GM18508 (cell line): ENCODE measurements at regions not wholly inside any gene's neighbourhood (a gene's known extent, or its start where the extent isn't known, plus 50 kb on each side); places are given as distances from the start of the nearest gene placed in this dataset.
"Not testable (repeated sequence)": the region's sequence is repeated elsewhere in the genome, so short reads cannot be mapped to it uniquely, and the experiment has no call there.

Experiments used
- ATAC-seq: cut with Tn5 transposase; IDR thresholded peaks from one replicate; pipeline ENCODE4 v1.9.1; 2021; ENCODE audit warnings: moderate number of reproducible peaks; ENCODE audit not compliant: insufficient read depth, unreplicated experiment

DNA sequence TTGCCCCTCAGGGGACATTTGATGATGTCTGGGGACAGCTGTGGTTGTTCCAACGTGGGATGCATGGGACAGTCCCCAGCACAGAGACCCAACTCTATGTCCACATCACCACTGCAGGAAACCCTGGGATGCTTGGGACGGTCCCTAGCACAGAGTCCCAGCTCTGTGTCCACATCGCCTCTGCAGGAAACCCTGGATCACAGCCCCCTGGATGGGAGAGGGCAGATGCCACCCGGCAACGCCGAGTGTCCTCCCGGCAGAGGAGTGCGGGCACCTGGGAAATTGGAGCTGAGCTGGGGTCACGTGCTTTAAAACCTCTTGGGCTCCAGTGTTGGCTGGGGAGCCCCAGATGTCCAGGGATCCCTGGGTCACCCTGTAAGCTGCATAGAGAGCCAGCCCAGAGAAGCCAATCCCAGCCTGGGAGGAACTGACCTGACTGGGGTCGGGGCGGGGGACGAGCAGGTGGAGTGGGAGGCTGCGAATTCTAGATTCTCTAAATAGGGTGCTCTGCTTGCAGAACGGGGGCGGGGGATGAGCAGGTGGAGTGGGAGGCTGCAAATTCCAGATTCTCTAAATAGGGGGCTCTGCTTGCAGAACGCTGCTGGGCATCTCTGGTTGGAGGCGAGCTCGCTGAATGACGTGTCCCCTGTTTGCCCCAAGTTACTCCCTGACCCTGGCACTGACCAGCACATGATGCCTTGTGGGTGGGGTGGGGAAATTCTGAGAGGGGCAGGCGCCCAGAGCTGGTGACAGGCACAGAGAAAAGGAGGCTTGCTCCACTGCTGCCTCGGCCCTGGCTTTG, 1197.8 kb downstream of the BRD1 start:
- no peak for ATAC-seq

DNA sequence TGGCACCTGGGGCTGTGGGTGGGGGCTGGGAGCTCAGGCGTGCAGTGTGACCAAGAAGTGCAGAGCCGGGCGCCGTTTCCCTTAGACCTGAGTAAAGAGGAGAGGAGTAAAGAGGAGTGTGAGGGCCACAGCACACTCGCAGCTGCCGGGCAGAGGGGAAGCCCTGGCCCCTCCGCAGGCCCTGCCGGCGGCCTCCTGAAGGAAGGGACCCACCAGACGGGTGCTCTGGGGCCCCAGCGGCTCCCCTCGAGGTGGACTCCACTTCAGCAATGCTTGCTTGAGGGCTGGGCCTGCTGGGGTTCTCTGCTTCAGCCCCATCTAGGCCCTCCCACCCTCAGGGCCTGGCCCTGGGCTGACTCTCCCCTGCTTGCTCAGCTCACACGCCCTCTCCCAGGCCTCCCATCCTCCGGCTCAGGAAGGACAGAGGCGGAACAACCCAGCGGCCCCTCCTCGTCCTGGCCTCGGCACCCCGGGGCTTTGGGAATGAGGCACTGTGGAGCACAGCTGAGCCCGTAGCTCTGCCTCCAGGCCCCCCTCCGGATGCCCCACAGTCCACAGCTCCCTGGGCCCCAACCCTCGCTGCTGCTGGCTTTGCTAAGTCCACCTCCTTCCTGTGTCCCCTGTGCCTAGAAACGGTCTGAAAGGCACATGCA, 1198.7 kb downstream of the BRD1 start:
- no peak for ATAC-seq

DNA sequence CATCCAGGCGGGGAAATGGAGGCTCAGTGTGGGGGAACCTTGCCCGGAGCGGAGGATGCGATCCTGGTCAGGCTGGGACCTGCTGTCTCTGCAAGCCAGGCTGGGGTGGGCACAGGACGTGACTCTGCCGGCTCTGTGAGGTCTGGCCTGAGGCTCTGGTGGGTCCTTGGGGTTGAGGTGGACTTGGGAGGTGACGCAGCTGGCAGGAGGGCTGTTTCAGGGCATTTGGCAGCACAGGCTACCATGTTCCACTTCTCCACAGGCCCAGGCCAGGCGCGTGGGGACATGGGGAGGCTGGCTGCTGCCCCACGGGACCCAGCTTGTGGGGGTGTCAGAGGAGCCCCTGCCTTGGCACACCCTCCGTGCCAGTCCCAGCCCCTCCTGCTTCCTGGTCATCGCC, 1199.7 kb downstream of the BRD1 start:
- ATAC-seq, result no peak

DNA sequence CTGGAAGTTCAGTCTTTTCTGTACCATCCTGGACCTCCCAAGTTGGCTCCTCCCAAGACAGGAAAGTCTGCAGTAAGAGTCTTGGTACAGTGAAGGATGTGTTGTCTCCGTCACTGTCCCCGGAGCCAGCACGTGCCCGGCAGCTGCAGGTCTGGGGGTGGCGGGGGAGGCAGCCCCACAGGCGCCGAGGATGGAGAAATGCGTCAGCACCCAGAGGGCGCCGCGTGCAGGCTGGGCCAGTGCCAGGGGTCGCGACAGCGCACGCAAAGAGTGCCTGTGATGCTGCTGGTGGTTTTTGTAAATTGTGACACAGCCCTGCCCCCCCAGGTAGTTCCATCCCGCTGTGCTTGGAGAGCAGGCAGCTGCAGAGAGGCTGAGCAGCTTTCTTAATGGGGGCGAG, 1200.5 kb downstream of the BRD1 start:
- no peak for ATAC-seq

GRCh38 chr22:48624401-48624800, 1203.3 kb downstream of the BRD1 start:
- ATAC-seq, result no peak

DNA sequence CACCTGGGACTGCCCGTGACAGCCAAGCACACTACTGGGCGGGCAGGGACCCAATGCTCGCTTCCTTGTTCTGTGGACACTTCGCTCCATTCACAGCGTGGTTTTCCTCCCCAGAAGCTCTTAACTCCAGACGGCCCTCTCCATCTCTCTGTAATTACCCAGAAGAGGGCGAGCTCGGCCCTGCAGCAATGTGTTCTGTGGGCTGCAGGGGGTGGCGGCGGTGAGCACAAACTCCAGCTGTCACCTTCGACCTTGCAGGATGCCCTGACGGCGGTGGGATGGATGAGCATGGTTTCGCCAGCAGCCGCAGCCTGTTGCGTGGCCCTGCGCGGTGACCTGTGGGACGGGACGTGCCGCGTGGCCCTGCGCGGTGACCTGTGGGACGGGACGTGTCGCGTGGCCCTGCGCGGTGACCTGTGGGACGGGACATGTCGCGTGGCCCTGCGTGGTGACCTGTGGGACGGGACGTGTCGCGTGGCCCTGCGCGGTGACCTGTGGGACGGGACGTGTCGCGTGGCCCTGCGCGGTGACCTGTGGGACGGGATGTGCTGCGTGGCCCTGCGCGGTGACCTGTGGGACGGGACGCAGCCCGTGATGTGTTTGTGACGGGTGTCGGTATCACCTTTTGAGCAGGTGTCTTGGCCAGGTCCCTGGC, 1204.7 kb downstream of the BRD1 start:
- ATAC-seq, result no peak

DNA sequence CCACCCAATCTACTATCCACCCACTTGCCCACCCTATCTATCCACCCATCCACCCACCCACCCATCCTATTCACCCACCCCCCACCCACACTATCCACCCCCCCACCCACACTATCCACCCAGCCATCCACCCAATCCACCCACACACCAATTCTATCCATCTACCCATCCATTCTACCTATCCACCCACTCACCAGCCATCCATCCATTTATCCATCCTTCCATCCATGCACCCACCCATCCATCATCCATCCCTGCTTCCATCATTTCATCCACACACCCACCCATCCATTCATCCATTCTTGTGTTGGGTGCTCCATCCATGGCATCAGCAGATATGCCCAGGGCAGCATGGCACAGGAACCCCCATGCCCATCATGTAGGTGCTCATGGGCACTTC, 1206.6 kb downstream of the BRD1 start:
- no peak for ATAC-seq

DNA sequence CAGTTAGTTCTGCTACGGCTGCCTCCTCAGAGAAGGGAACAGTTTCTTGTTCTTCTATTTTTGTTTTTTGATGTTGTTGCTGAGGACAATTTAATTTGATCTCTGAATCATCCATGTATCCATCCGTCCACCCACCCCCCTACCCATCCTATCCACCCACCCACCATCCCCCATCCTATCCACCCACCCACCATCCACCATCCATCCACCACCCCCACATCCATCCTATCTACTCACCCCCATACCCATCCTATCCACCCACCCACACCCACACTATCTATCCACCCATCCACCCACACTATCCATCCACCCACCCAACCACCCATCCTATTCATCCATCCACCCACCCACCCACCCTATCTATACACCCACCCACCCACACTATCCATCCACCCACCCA, 1207.2 kb downstream of the BRD1 start:
- ATAC-seq, result not testable (repeated sequence)

DNA sequence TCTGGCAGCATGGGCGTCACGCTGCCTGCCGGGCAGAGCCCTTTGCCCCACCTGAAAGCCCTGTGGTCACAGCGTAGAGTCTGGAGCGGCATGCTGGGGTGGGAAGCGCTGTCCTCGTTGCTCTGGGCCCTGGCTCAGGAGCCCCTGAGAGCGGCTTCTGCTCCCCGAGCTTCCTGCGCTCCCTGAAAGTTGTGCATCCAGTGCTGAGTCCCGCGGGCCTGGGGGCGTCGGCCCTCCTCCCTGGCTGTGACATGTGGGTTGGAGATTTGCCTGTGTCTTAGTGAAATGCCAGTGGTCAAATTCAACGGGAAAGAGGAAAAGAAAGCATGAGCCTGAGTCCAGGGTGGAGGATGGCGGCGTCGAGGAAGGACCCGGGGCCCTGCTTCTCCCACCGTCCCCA, 1208.0 kb downstream of the BRD1 start:
- ATAC-seq, result no peak

DNA sequence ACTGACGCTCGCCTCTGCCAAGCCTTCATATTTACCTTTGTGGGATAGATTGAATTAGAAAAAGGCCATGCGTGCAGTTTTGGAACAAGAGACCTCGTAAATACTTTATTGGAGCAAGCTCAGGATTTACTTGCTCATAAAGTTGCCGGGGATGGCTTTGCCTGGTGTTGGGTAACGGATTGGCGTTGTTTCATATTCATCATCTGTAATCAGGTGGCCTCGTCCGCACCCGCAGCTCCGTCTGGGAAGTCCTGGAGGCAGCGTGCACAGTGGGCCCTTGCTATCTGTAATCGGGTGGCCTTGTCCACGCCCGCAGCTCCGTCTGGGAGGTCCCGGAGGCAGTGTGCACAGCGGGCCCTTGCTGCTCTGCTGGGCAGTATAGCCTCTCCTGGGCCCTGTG, 1209.3 kb downstream of the BRD1 start:
- ATAC-seq, result no peak

- no peak for ATAC-seq
Observed at GRCh38 chr22:48616656-48617055, 1211.0 kb downstream of the BRD1 start.

DNA sequence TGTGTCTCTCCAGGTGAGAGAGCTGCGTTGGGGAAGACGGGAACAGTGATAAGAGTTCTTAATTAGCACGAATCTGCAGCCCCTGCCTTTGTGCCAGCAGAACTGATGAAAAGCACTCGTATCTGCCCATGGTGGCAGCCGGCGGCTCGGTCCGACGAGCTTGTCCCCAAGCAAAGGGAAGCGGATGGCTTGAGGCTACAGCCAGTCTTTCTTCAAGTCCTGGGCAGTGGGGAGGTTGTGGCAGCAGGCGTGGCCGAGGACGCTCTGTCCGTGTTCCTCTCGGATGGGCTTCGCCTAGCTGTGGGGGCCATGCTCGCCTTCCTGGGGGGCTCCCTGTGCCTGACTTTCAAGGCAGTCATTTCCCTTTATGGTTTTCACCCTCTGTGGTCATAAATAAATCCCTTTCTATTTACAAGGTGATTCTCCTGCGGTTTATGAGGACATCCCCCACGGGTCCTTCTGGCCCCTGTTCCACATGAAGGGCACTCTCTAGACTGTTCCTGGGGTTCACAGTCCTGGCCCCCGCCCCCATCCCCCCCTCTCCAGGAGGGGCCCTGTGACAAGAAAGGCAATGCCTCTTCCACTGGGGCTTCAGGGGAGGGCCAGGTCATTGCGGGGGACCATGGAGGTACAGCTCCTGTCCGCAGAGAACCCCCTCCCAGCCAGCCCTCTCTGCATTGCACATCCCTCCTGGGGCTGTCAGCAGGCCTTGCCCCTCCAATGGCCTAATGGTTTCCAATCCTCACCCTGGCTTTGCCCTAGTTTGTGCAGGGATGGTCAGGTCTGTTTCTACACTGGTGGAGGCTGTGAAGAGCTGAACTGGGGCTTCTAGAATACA, 1212.3 kb downstream of the BRD1 start:
- no peak for ATAC-seq

DNA sequence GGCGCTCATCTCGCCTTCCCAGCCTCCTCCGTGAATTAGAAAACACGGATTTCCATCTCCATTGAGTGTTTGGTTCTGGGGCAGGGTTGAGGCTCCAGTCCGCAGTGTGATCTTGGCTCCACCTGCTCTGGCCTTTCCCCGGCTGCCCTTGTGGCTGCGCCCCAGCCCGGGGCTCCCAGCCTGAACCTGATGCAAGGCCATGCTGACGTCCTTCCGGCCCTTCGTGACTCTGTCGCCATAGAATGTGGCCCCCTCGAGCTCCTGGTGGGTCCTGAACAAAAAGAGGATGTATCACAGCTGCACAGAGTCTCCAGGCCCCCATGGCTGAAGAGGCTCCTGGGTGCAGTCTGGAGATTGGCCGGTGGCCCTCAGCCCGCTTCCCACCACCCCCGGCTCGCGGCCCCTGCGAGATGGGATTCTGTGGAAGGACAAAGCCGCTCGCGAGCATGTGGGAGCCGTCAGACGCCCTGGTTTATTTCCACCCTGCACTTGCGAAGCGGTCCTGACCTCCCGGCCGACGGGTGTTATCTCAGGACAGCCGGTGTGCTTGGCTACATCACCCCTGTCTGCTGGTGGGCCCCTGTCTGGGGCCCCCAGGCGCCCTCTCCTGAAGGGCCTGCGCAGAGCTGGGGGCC, 1214.0 kb downstream of the BRD1 start:
- ATAC-seq, result no peak

DNA sequence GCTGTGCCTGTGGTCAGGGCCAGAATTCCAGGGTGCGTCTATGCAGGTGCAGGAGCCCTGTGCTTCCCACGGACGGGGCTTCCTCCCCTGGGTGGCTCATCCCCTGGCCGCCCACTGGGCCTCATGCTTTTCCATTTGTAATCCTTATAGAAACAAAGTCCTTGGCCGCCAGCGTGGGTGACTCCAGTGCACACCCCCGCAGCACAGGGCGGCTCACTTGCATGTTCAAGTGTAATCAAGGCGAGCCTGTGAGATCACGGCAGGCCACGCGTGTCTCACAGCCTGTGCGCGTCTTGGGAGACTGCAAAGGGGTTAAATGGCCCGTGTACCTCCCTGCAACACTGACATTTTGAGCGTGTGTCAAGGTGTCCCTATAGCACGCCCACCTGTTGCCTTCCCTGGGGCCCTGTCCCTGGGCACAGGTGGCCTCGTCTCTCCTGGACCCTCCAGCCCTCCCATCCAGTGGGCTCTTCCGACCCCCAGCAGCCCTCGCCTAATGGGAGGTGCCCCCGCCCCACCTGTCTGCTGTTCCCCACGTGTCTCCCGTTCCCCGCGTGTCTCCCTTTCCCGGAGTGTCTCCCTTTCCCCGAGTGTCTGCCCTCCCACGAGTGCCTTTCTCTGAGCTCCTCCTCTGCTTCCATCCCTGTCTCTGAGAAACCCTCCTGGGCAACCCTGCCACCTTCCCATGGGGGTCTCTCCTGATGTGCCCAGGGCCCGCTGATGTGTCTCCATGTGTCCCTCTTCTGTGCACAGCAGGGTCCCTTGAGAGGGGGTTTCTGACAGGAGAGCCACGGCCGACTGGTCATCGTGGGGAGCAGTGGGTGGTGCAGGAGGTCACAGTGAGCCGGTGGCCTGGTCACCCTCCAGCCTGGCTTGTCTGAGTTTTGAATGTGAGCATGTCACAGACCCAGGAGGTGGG, 1215.3 kb downstream of the BRD1 start:
- ATAC-seq, result no peak

DNA sequence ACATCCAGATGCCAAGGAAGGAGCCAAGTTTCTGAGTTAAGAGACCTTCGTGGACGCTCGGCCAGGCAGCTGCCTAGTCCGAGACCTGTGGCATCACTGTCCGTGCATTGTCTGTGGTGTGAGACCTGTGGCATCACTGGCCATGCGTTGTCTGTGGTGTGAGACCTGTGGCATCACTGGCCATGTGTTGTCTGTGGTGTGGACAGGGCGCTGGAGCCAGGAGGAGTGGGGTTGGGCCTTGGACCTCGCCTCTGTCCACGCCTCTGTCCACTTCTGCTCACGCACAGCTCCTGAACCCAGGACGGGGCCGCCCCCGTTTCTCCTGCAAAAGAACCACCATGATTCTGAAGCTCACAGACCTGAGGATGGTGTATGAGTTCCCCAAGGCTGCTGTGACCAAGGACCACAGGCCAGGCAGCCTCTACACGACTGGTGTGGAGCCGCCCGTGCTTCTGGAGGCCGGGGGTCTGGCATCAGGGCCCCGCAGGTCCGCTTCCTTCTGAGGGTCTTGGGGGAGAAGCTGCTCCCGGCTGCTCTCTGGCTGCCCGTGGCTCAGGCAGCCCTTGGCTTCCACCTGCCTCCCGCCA, 1218.3 kb downstream of the BRD1 start:
- no peak for ATAC-seq

DNA sequence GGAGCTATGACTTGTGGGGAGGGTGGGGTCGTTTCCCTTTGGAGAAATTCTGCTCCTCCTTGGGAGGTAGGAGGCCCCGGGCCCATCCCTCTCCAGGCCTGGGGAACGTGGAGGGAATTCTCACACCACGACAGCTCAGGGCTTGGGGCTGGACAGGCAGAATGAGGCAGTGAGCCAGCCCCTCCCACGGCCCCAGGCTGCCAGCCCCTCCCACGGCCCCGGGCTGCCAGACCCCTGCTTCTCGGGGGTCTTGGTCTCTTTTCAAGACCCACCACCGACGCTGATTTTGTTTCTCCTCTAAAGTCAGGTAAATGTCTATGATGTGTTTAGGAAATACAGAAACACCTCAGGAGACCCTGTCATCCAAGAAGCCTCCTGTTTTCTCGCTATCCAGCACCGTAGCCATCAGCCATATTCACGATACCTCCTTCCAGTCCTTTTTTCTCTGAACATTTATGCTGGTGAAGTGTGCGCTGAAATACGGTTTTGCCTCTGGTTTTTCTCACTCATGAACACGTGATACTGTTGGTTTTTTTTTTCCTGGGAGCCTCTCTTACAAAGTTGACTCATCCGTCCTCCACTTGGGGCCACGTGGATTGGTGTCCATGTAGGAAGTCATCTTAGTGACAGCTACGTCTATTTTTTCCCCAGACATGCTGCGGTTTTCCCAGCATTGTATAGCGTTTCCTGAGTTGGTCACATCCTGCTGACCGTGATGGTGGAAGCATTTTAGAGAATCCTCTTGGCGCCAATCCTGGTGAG, 1219.6 kb downstream of the BRD1 start:
- no peak for ATAC-seq

- ATAC-seq, result no peak
Observed at GRCh38 chr22:48606684-48607307, 1220.9 kb downstream of the BRD1 start.
